PC-3 (cell line): ENCODE measurements at regions not wholly inside any gene's neighbourhood (a gene's known extent, or its start where the extent isn't known, plus 50 kb on each side); places are given as distances from the start of the nearest gene placed in this dataset.

Experiments used
- ATAC-seq: fragments of 200-7000 bp; cut with Tn5 transposase; 2 replicates; pipeline ENCODE4 v1.9.1; 2020; ENCODE audit warnings: mild to moderate bottlenecking, moderate library complexity
- BruUV-seq: library from RNA; stranded (reverse); fragments of 400-500 nt; replicated peaks from 2 replicates; lab custom pipeline; 2021; lab: Mats Ljungman, UMichigan
- CTCF ChIA-PET: fragments of 300-600 bp; sonication (Branson Sonifier 250); formaldehyde crosslinking; loops from one replicate; lab custom pipeline; 2022; ENCODE audit warnings: antibody characterized with exemption; lab: Charles Lee
- POLR2A ChIA-PET: fragments of 300-600 bp; sonication (Branson Sonifier 250); formaldehyde crosslinking; loops from one replicate; lab custom pipeline; 2022; ENCODE audit warnings: antibody characterized with exemption; ENCODE audit not compliant: unreplicated experiment; lab: Charles Lee
- DNase-seq: peaks from one replicate; pipeline ENCODE4 v3.0.0-alpha.2; 2015
- H2AFZ ChIP-seq: fragments of 300-600 bp; sonication (generic); 2 replicates; pipeline ENCODE4 v1.6.0; 2016; ENCODE audit warnings: antibody characterized with exemption, low read length
- H3F3A ChIP-seq: fragments of 300-600 bp; sonication (generic); one replicate; pipeline ENCODE4 v1.6.0; 2017; ENCODE audit warnings: antibody characterized with exemption, low read length, control low read depth, mild to moderate bottlenecking; ENCODE audit not compliant: unreplicated experiment
- H3K27ac ChIP-seq: fragments of 300-600 bp; sonication (generic); 2 replicates; pipeline ENCODE4 v1.5.1; 2016; ENCODE audit warnings: mild to moderate bottlenecking, low read length
- H3K27me3 ChIP-seq: fragments of 300-600 bp; sonication (generic); 2 replicates; pipeline ENCODE4 v1.6.1; 2016; ENCODE audit warnings: low read length, mixed read lengths
- H3K36me3 ChIP-seq: fragments of 300-600 bp; sonication (generic); 2 replicates; pipeline ENCODE4 v1.6.1; 2016; ENCODE audit warnings: low read depth, mixed run types, low read length, mixed read lengths
- H3K4me1 ChIP-seq: fragments of 300-600 bp; sonication (generic); 2 replicates; pipeline ENCODE4 v1.5.1; 2016; ENCODE audit warnings: low read length; ENCODE audit not compliant: insufficient read depth
- H3K4me2 ChIP-seq: fragments of 300-600 bp; sonication (generic); 2 replicates; pipeline ENCODE4 v1.6.0; 2016; ENCODE audit warnings: low read length
- H3K4me3 ChIP-seq: fragments of 300-600 bp; sonication (generic); 2 replicates; pipeline ENCODE4 v1.5.1; 2016; ENCODE audit warnings: mild to moderate bottlenecking, low read length, mixed read lengths
- H3K79me2 ChIP-seq: fragments of 300-600 bp; sonication (generic); 2 replicates; pipeline ENCODE4 v1.6.1; 2017; ENCODE audit warnings: low read length, mixed read lengths
- H3K9ac ChIP-seq: fragments of 300-600 bp; sonication (generic); 2 replicates; pipeline ENCODE4 v1.6.0; 2016; ENCODE audit warnings: mild to moderate bottlenecking, low read length
- H3K9me2 ChIP-seq: fragments of 300-600 bp; sonication (generic); replicated peaks from 2 replicates; pipeline ENCODE4 v1.6.1; 2016; ENCODE audit warnings: mixed run types, low read length, mixed read lengths
- H3K9me3 ChIP-seq: fragments of 300-600 bp; sonication (generic); 2 replicates; pipeline ENCODE4 v1.6.1; 2016; ENCODE audit warnings: low read length, mixed read lengths
- H4K20me1 ChIP-seq: fragments of 300-600 bp; sonication (generic); 2 replicates; pipeline ENCODE4 v1.6.1; 2016; ENCODE audit warnings: low read length, mixed read lengths
- CTCF ChIP-seq: fragments of 300-600 bp; sonication (generic); conservative IDR thresholded peaks from 2 replicates; pipeline ENCODE4 v1.5.1; 2017; ENCODE audit warnings: antibody characterized with exemption, low read depth, mild to moderate bottlenecking, low read length
- EZH2 ChIP-seq: fragments of 300-600 bp; sonication (generic); IDR thresholded peaks from one replicate; pipeline ENCODE4 v1.6.1; 2017; ENCODE audit warnings: antibody characterized with exemption, mild to moderate bottlenecking, low read length; ENCODE audit not compliant: unreplicated experiment
- EZH2phosphoT487 ChIP-seq: fragments of 300-600 bp; sonication (generic); IDR thresholded peaks from 2 replicates; pipeline ENCODE4 v1.6.1; 2018; ENCODE audit warnings: mild to moderate bottlenecking, antibody characterized with exemption, low read length, borderline replicate concordance
- intact Hi-C: fragments of 100-400 bp; cut with micrococcal nuclease; formaldehyde crosslinking; loops from 2 replicates; pipeline ENCODE4 v1.9.0; 2023

- Histone ChIP-seq H3K9ac (no peak overlapping the region), H3K9me2 (no peaks in the 10 kb centered on the region), H3K36me3 (no peaks in the 10 kb centered on the region), H3K4me1 (no peaks in the 10 kb centered on the region), H3K27ac (no peak overlapping the region), H3K4me3 (no peak overlapping the region), H3K9me3 (no peaks in the 10 kb centered on the region), H3K4me2 (no peak overlapping the region), H4K20me1 (no peaks in the 10 kb centered on the region), H3K79me2 (no peaks in the 10 kb centered on the region), H3K27me3 (0 out of 2 replicates have a peak, but pooled peaks cover 12% of the 10 kb centered on the region), H3F3A (no peaks in the 10 kb centered on the region), H2AFZ (no peak overlapping the region)
- TF ChIP-seq EZH2 (no peak), CTCF (no peak), EZH2phosphoT487 (no peak)
- ChIA-PET CTCF (no interaction called here), POLR2A (no interaction called here)
- DNase-seq (no peak), ATAC-seq (no peak)
- no TSS peak for BruUV-seq
- intact Hi-C loops, result no loop called here
Observed at GRCh38 chr13:111550062-111550461, 229.6 kb downstream of the TEX29 start.

GRCh38 chr13:111551204-111551820 lies 230.9 kb downstream of the TEX29 start:
- Histone ChIP-seq H3K27ac (no peak overlapping the region), H3K9me2 (no peaks in the 10 kb centered on the region), H3K4me2 (no peak overlapping the region), H3K27me3 (0 out of 2 replicates have a peak, but pooled peaks cover 12% of the 10 kb centered on the region), H3K36me3 (no peaks in the 10 kb centered on the region), H3F3A (no peaks in the 10 kb centered on the region), H4K20me1 (no peaks in the 10 kb centered on the region), H2AFZ (no peak overlapping the region), H3K4me3 (no peak overlapping the region), H3K9ac (no peak overlapping the region), H3K79me2 (no peaks in the 10 kb centered on the region), H3K4me1 (no peaks in the 10 kb centered on the region), H3K9me3 (no peaks in the 10 kb centered on the region)
- ChIA-PET CTCF (no interaction called here), POLR2A (no interaction called here)
- no peak for DNase-seq
- intact Hi-C loops, result no loop called here
- no peak for TF ChIP-seq EZH2
- no peak for TF ChIP-seq CTCF
- no peak for TF ChIP-seq EZH2phosphoT487
- no TSS peak for BruUV-seq
- no peak for ATAC-seq

- BruUV-seq, result no TSS peak
- Histone ChIP-seq H3K4me2 (no peak overlapping the region), H3K9ac (no peak overlapping the region), H3K27ac (no peak overlapping the region), H3F3A (no peaks in the 10 kb centered on the region), H3K36me3 (no peaks in the 10 kb centered on the region), H3K79me2 (no peaks in the 10 kb centered on the region), H3K9me3 (no peaks in the 10 kb centered on the region), H2AFZ (no peak overlapping the region), H3K4me3 (no peak overlapping the region), H4K20me1 (no peaks in the 10 kb centered on the region), H3K4me1 (no peaks in the 10 kb centered on the region), H3K27me3 (peaks cover 29% of the 10 kb centered on the region), H3K9me2 (no peaks in the 10 kb centered on the region)
- CTCF ChIA-PET, result no interaction called here
- no peak for ATAC-seq
- TF ChIP-seq EZH2phosphoT487 (no peak), CTCF (no peak), EZH2 (no peak)
- intact Hi-C loops, result no loop called here
- no peak for DNase-seq
- POLR2A ChIA-PET, result no interaction called here
Observed at GRCh38 chr13:111552891-111553655, 232.6 kb downstream of the TEX29 start.
